Cerebellar nuclear complex (tissue), 1 donor: ENCODE measurements at regions not wholly inside any gene's neighbourhood (a gene's known extent, or its start where the extent isn't known, plus 50 kb on each side); places are given as distances from the start of the nearest gene placed in this dataset.
A peak's percentile ranks its signal among the peaks of the same experiment; 100 is the strongest.
"Not testable (repeated sequence)": the region's sequence is repeated elsewhere in the genome, so short reads cannot be mapped to it uniquely, and the experiment has no call there.

ENCODE experiments used
- DNase-seq, 2 experiments: peaks; one replicate each; lab custom pipeline; 2025; lab: John Stamatoyannopoulos, UW

GRCh38 chr1:196160066-196160795 lies 448.0 kb downstream of the KCNT2 start:
- DNase-seq: no peak

- DNase-seq: no peak
Measured at GRCh38 chr1:196155586-196155985, 452.7 kb downstream of the KCNT2 start.

GRCh38 chr1:196152975-196153374 lies 455.3 kb downstream of the KCNT2 start:
- no peak for DNase-seq

- no peak for DNase-seq
Measured at GRCh38 chr1:196152086-196152485, 456.2 kb downstream of the KCNT2 start.

GRCh38 chr1:196148367-196148970 lies 459.8 kb downstream of the KCNT2 start:
- DNase-seq: no peak

GRCh38 chr1:196147530-196147929 lies 460.7 kb downstream of the KCNT2 start:
- no peak for DNase-seq

GRCh38 chr1:196145151-196145550 lies 463.1 kb downstream of the KCNT2 start:
- not testable (repeated sequence) for DNase-seq

- no peak for DNase-seq
Measured at GRCh38 chr1:196144588-196144987, 463.7 kb downstream of the KCNT2 start.

- DNase-seq: no peak
Measured at GRCh38 chr1:196143602-196144342, 464.5 kb downstream of the KCNT2 start.

- DNase-seq: no peak
Measured at GRCh38 chr1:196142111-196142640, 466.1 kb downstream of the KCNT2 start.

- no peak for DNase-seq
Measured at GRCh38 chr1:196136396-196136795, 471.8 kb downstream of the KCNT2 start.

- no peak for DNase-seq
Measured at GRCh38 chr1:196131691-196132090, 476.5 kb downstream of the KCNT2 start.

- DNase-seq: no peak
Measured at GRCh38 chr1:196128835-196129234, 479.4 kb downstream of the KCNT2 start.

GRCh38 chr1:196121181-196121580 lies 487.1 kb downstream of the KCNT2 start:
- DNase-seq: no peak

GRCh38 chr1:196115646-196116045 lies 492.6 kb downstream of the KCNT2 start:
- peak in 1 of 2 experiments; percentile 37 for DNase-seq

- DNase-seq: no peak
Measured at GRCh38 chr1:196114193-196114592, 494.0 kb downstream of the KCNT2 start.

- DNase-seq: not testable (repeated sequence)
Measured at GRCh38 chr1:196108990-196109389, 499.2 kb downstream of the KCNT2 start.

- DNase-seq: no peak
Measured at GRCh38 chr1:196105901-196106300, 502.3 kb downstream of the KCNT2 start.

GRCh38 chr1:196102826-196103225 lies 505.4 kb downstream of the KCNT2 start:
- no peak for DNase-seq

GRCh38 chr1:196098000-196098399 lies 510.2 kb downstream of the KCNT2 start:
- DNase-seq: no peak

GRCh38 chr1:196094821-196095220 lies 513.4 kb downstream of the KCNT2 start:
- no peak for DNase-seq

- no peak for DNase-seq
Measured at GRCh38 chr1:196091397-196092135, 516.7 kb downstream of the KCNT2 start.
